Choroid plexus epithelial cell (primary cell): ENCODE measurements at regions not wholly inside any gene's neighbourhood (a gene's known extent, or its start where the extent isn't known, plus 50 kb on each side); places are given as distances from the start of the nearest gene placed in this dataset.
"Not testable (repeated sequence)": the region's sequence is repeated elsewhere in the genome, so short reads cannot be mapped to it uniquely, and the experiment has no call there.

ENCODE experiments used
- DNase-seq: peaks from one replicate; pipeline ENCODE4 v3.0.0-alpha.2; 2010; ENCODE audit warnings: low read depth
- H3K4me3 ChIP-seq: 2 replicates; pipeline ENCODE4 v1.5.1; 2011; ENCODE audit warnings: low read depth, mild to moderate bottlenecking, control low read depth, low read length, moderate library complexity
- TF ChIP-seq, protein P1 (sequence below): conservative IDR thresholded peaks from 2 replicates; pipeline ENCODE4 v1.5.1; 2011; ENCODE audit warnings: low read depth, mild to moderate bottlenecking, control low read depth, inconsistent platforms, low read length, moderate library complexity

DNA sequence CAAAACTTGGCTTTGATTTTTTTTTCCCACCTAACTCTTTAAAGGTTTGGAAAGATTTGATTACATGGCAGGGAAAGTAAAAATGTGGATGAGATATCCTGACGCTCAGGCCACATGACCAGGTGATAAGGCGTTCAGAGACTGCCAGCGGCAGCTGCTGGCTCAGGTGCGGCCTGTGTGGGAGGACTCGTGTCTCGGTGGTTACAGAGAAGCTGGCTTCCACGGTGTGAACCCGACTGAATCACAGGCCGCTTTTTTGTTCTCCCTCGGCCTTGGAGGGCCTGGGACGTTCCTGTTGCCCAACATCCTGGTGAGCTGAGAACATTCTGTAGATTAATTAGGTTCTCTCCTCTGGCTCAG is 124.2 kb upstream of the ZNF516 start:
- TF ChIP-seq, protein P1, sequence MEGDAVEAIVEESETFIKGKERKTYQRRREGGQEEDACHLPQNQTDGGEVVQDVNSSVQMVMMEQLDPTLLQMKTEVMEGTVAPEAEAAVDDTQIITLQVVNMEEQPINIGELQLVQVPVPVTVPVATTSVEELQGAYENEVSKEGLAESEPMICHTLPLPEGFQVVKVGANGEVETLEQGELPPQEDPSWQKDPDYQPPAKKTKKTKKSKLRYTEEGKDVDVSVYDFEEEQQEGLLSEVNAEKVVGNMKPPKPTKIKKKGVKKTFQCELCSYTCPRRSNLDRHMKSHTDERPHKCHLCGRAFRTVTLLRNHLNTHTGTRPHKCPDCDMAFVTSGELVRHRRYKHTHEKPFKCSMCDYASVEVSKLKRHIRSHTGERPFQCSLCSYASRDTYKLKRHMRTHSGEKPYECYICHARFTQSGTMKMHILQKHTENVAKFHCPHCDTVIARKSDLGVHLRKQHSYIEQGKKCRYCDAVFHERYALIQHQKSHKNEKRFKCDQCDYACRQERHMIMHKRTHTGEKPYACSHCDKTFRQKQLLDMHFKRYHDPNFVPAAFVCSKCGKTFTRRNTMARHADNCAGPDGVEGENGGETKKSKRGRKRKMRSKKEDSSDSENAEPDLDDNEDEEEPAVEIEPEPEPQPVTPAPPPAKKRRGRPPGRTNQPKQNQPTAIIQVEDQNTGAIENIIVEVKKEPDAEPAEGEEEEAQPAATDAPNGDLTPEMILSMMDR = no peak
- H3K4me3 ChIP-seq = no peak overlapping the region
- DNase-seq = no peak

DNA sequence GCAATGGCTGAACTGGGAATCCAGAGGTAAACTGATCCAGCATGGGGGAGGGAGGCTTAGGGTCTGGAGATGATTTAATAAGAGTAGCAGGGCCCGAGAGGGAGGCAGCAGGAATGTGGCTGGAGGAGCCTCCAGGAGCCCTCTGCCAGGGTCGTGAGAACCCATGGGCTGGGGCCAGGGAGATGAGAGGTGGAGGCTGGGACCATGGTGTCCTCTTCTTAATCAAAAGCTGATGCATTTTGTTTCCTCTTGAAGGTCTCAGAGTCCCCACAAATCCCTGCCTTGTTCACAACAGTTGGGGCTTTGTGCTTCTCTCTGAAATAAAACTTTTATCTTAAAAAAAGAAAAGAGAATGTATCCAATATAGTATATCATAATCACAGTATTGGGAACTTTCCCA is 123.7 kb upstream of the ZNF516 start:
- H3K4me3 ChIP-seq = no peak overlapping the region
- no peak for DNase-seq
- TF ChIP-seq, protein P1 = no peak

DNA sequence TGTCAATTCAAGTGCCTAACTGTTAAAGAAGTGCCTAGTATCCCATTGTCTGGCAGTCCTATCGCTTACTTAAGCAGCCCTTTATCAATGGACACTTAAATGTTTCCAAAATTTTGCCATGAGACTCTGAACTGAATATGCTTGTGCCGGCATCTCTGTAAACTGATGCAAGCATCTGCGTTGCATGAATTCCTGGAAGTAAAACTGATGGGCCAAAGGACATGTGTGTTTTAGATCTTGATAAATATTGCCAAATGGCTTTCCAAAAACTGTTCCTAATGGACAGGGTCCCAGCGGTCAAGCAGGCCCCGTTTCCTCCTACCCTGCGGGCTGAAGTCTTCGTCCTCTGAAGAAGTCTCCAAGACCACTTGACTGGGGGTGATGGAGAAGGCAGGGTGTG is 121.3 kb upstream of the ZNF516 start:
- no peak for DNase-seq
- TF ChIP-seq, protein P1 = no peak
- H3K4me3 ChIP-seq = no peak overlapping the region

DNA sequence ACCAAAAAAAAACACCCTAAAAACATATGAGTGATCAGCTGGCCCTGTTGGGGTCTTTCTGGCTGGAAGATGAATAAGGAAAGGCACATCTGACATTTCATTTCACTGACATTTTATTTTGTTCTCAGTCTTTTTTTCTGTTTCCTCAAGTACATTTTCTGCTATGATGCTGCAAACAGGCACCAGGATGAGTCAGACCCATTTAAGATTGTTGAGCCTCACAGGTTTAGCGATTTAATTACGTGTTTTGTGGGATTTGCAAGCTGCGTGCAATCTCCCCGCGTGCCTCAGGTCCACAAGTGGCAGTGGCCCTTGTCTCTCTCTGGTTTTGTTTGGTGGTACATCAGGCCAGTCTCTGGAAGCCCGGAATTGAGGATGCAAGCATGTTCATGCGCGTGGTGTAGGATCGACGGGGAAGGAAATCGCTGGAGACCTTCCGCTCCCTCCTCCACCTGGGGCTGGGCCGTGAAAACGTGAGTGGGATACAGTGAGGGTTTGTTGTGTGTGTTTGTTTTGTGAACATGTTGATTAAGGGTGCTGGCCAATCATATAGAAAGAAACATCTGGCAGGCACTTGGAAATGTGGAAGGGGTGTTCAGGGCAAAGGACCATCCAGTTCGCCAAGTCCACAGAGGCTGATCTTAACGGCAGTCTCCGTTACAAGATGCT is 120.2 kb upstream of the ZNF516 start:
- no peak for DNase-seq

DNA sequence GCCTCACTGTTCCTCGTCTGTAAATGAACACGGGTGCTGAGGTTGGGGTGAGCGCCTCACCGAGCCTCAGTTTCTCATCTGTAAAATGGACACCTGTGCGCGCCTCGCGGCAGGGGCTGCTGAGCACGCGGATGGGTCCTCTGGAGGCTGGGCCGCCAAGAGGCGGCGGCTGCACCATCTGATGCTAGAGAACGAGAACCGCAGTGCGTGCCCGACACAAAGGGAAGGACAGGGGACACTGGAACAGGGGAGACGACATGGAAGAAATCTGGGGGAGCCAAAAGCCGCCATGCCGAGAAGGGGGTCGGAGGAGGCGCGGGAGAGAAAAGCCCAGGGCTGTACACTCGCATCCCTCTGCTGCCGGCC is 118.7 kb upstream of the ZNF516 start:
- TF ChIP-seq, protein P1 = no peak
- H3K4me3 ChIP-seq = no peak overlapping the region
- DNase-seq = no peak

More for the DNA sequence above, 120.2 kb upstream of the ZNF516 start:
- no peak overlapping the region for H3K4me3 ChIP-seq
- TF ChIP-seq, protein P1 = no peak

DNA sequence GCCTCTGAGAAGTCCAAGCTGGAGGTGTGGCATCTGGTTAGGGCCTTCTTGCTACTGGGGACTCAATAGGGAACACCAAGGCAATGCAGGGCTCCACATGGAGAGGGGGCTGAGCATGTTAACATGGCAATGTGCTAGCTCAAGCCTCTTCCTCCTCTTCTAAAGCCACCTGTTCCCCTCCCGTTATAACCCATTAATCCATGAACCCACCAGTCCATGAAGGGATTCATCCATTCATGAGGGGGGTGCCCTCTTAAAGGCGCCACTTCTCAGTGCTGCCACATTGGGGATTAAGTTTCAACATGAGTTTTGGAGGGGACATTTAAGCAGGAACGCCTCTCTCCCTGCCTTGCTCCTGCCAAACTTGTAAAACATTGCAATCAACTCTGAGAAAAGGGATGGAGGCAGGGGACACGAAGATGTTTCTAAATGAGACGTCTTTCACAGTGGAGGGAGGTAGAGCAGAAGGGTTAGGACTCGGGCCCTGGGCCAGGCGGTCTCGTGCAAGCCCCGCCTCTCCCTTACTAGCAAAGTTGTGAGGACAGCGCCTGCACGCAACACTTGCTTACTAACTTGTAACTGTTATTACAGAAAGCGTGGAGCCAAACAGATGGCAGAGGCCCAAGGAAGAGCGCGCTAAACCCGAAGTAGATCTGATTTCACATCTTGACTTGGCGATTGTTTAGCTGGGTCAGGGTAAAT is 118.2 kb upstream of the ZNF516 start:
- DNase-seq = no peak
- TF ChIP-seq, protein P1 = no peak
- H3K4me3 ChIP-seq = no peak overlapping the region

DNA sequence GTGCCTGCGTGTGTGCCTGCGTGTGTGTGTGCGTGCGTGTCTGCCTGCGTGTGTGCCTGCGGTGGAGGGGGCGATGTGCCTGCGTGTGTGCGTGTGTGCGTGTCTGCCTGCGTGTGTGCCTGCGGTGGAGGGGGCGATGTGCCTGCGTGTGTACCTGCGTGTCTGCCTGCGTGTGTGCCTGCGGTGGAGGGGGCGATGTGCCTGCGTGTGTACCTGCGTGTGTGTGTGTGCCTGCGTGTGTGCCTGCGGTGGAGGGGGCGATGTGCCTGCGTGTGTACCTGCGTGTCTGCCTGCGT is 116.7 kb upstream of the ZNF516 start:
- H3K4me3 ChIP-seq, DNase-seq: not testable (repeated sequence)
